ENCODE measurements at regions not wholly inside any gene's neighbourhood (a gene's known extent, or its start where the extent isn't known, plus 50 kb on each side); places are given as distances from the start of the nearest gene placed in this dataset.
"Not testable (repeated sequence)": the region's sequence is repeated elsewhere in the genome, so short reads cannot be mapped to it uniquely, and the experiment has no call there.

DNA sequence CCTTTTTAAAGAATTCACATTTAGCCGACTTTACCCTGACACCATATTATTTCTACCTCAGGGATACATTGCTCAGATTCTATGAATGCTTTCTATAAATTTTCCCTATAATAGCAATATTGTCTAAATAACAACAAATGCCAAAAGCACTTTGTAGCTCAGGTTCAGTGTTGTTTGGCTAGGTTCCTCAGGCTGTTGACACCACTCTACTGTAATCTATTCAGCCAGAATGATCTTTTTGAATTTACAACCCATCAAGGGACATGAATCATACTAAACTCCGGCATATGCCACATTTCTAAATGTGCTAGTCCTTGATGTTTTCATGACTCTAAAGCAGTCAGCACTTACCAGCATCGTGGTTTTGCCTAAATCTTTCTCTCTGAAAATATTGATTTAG, 641.5 kb upstream of the CDH10 start:
- intact Hi-C loops (cut with DNase I) = no loop called here
- ATAC-seq (no peak), DNase-seq (no peak)

DNA sequence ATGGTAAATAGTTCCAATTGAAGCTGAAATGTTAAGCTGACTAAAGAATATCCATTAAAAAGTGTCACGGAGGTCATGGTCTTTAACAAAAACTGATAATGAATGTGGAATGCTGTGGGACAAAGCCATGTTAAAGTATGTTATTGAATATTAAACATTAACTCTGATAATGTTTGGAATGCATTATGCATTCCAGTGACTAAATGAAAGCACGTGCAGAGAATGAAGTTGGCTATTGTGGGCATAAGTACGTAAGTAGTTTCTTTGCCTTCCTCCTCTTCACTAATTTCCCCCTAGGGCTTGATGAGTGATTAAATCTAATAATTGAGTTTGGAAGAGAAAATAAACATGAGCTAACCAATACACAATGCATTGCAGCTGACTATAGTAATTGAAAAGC, 640.4 kb upstream of the CDH10 start:
- intact Hi-C loops (cut with DNase I) = no loop called here
- DNase-seq (no peak), ATAC-seq (no peak)

DNA sequence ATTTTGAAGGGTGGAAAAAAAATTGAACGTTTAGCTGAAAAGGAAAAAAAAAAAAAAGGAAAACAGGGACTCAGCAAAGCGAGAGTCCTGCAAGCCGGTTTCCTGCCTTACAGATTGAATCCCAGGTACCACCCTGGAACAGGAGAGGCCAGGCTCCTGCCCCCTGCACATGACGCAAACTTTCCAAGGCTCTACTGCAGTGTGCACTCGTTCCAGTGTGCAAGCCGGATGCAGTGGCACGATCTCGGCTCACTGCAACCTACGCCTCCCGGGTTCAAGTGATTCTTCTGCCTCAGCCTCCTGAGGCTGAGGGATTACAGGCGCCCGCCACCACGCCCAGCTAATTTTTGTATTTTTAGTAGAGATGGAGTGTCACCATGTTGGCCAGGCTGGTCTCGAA, 618.7 kb upstream of the CDH10 start:
- DNase-seq; intact Hi-C loops (cut with DNase I); ATAC-seq: not testable (repeated sequence)

DNA sequence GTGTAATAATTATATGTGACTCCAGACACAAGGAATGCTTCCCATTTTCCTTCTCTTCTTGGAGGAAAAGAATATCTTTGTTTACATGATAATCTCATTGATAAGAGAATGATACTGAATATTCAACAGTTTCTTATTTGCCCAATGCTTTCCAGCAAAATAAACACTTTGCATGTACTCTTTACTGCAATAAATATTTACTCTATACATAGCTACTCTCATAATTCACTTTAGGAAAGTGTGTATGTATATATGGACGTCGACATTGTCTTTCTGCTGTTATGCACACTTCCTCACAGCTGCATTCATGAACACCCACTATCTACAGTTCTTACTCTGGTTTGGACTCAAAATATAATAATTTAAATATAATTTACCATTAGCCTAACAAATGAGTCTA, 617.4 kb upstream of the CDH10 start:
- DNase-seq (no peak), ATAC-seq (no peak)
- intact Hi-C loops (cut with DNase I) = no loop called here

DNA sequence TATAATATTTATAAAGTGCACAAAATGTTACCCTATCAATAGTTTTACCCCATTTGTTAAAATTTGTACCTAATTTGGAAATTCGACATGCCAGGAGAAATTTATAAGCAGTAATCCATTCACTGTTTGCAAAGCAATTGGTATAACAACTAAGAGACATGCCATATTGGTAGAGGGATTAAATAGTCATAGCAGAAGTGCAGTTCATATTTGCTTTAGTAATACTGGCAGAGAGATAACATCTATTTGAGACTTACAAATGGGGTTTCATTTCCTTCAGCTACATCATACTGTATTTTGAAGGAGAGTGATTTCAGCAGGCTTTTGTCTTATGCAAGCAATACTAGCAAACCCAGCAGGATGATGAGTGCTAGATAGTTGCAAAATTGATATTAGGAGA, 610.4 kb upstream of the CDH10 start:
- ATAC-seq (no peak), DNase-seq (no peak)
- intact Hi-C loops (cut with DNase I) = no loop called here

DNA sequence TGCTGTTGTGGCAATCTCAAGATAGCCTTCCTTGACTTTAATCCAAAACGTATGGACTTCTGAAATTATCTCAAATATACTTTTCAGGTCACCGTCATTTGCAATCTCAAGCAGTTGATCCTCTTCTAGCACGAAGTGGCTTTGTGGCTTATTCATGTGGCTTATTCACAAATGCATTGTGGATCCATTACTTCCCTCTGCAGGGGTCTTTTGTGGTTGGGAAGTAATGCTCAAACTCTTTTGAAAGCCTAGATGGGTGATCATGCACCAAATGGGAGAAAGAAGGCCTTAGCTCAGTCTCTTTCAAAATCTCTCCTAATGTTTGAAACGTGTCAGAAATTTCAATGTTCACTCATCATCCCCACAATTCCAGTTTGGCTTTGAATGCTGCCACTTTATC, 597.2 kb upstream of the CDH10 start:
- DNase-seq (no peak), ATAC-seq (no peak)
- intact Hi-C loops (cut with DNase I) = no loop called here

DNA sequence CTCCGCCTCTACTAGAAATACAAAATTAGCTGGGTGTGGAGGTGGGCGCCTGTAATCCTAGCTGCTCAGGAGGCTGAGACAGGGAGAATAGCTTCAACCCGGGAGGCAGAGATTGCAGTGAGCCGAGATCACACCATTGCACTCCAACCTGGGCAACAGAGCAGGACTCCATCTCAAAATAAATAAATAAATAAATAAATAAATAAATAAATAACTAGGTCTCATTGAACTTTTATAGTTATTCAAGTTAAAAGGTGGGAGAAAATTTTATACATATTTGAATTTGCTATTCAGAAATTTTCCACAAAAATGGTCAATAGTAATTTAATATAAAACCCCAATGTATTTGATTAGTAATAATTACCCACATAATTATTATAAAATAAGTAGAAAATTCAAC, 593.9 kb upstream of the CDH10 start:
- DNase-seq; intact Hi-C loops (cut with DNase I); ATAC-seq: not testable (repeated sequence)

DNA sequence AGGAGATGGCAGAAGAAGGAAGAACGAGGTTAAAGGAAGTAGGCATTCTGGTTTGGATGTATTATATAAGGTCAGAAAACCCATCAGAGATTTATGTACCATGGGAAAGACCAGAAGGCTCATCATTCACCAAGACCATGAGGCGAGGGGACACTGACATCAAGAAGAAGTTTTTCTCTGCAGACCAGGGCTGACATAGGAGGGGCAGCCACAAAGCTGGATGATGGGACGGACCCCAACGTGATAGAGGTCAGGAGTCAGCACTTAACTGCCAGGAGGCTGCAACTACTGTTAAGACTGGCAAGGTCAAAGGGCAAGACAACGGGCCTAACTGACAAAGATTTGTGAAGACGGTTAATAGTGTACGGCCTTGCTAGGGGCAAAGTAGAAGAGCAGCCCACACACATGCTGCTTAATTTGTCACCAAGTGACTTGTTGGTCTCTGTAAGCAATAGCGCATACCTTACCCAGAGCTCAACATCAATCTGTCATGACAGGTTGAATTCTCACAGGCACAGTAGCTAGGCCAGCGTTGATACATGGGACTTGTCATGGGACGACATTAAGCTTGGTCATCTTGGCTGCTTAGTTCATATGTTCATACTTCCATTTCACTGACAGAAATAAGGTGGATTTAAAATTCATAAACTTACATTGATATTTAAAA, 579.7 kb upstream of the CDH10 start:
- intact Hi-C loops (cut with DNase I) = no loop called here
- DNase-seq (no peak), ATAC-seq (no peak)

DNA sequence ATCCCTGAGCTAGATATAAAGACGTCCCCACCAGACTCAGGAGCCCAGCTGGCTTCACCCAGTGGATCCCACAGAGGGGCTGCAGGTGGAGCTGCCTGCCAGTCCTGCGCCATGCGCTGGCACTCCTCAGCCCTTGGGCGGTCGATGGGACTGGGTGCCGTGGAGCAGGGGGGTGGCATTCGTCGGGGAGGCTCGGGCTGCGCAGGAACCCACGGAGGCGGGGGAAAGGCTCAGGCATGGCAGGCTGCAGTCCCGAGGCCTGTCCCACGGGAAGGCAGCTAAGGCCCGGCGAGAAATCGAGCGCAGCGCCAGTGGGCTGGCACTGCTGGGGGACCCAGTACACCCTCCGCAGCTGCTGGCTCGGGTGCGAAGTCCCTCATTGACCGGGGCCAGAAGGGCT, 555.1 kb upstream of the CDH10 start:
- ATAC-seq; DNase-seq; intact Hi-C loops (cut with DNase I): not testable (repeated sequence)

DNA sequence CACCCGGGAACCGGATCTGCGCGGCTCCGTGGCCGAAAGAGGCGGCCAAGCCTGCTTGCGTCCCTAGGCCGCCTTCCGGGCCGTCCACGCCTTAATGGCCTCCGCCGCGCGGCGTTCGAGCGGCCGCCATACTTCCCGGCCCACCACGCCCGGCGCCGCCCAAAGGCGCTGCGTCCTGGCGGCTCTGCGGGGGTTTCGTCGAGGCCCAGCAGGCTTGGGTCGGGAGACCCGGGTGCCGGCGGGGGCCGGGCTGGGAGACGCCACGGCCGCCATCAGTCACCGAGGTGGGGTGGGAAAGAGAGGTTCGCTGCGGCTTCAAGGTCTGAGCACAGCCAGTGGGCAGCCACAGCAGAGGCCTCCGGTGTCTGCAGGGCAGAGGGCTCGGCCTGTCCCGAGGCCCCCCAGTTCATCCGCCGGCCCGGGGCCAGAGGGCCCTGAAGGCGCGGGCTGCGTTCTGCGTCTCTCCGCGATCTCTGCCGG, 545.8 kb upstream of the CDH10 start:
- ATAC-seq (peak in 1 of 2 donors; percentile 5), DNase-seq (no peak)
- intact Hi-C loops (cut with DNase I) = no loop called here

DNA sequence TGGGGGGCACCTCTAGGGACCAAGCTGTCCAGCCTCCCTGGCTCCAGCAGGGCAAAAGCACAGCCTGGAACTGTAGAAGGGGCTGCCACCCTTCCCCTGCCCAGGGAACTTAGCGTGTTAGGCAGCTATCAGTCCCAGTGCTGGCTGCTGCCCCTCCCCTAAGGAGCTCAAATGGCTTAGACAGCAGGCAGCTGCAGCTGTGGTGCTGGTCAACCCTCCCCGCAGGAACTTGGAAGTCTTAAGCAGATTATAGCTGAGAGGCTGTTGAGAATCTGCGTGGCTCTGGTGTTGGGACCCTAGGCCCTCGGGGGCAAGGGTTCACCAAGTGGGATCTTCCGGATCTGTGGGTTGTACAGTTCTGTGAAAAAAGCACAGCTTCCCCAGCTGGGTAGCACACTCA, 536.5 kb upstream of the CDH10 start:
- ATAC-seq = no peak
- no peak for DNase-seq
- intact Hi-C loops (cut with DNase I) = no loop called here

DNA sequence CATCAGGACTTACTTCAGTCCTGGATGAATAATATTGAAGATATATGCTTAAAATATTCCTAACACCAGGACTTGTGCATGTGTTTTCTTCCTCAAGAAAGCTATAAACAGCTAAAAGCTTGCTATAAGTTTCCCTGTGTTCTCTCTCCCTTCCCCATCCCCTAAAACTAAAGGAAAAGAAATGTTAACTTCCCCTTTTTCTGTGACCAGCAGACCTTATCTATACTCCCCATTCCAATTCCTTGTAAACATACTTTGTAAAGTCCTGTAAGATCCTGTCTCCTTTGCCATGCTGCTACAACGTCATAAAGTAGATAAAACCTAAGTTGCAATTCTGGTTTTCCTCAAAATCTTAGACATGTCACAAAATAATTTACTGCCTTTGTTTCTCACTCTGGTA, 517.8 kb upstream of the CDH10 start:
- DNase-seq; ATAC-seq; intact Hi-C loops (cut with DNase I): not testable (repeated sequence)

DNA sequence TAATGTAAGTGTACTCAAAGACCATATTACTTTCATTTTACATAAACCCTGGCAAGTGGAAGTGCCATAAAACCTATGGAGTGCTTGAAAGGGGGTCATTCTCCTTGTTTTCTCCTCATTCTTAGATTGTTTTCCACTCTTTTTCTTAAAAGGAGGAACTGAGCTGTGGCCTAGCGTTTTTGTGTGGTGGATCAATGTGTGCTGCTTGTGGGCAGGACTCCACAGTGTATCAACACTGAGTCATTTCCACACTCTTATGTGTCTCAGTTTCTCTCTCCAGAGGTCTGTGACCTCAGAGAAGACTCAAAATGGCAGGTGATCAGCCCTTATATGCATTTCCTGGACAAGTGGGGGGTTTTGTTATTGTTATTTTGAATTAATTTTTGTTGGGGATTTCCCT, 516.1 kb upstream of the CDH10 start:
- DNase-seq (no peak), ATAC-seq (no peak)
- intact Hi-C loops (cut with DNase I) = no loop called here

DNA sequence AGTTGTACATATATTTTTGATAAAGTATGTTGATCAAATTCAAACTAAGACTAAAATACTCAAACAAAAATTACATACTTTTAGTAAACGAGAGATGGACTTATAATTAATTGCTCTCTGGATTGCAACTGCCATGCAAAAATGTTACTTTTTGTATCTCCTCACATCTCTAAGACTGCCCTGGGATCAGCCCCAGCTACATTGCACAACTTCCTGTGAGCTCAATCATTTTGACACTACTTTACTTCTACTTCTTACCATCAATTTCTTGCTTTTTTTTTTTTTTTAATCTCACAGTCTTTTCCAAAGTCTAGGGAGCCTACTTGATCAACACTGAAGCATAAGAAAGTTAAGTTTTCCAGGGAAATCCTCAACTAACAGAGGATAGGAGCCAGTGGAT, 506.0 kb upstream of the CDH10 start:
- no peak for DNase-seq
- no peak for ATAC-seq
- intact Hi-C loops (cut with DNase I) = no loop called here

DNA sequence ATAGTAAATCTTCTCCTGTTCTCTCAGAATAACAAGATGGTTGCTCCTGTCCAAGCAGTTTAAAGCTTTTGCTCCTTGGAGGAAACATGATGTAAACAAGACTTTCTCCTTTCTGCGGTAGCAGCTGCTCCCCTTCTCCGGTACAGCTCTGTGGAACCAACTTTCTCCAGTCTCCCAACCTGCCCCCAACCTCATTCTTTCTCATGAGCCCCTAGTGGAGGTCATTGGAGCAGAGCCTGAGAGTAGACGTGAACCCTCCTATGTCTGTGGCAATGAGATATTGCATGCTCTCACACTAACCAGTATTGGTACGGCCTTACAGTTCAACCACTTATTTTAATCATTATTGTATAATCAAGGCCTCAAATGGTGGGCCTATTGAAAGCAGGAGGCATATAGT, 483.8 kb upstream of the CDH10 start:
- DNase-seq (no peak), ATAC-seq (no peak)
- intact Hi-C loops (cut with DNase I) = no loop called here

DNA sequence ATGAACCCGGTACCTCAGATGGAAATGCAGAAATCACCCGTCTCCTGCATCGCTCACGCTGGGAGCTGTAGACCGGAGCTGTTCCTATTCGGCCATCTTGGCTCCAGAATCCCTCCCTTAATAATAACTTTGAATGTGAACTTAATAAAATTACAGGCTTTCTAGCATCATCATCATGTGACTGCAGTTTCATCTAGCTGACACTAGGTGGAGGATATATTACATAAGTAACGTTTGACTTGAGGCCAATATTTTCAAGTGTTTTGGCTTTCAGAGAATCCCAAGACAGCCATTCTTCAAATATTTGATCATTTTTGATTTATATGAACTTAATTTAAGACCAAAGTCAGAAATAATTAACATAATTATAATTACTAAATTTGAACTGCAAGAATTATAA, 474.9 kb upstream of the CDH10 start:
- ATAC-seq (no peak), DNase-seq (no peak)

DNA sequence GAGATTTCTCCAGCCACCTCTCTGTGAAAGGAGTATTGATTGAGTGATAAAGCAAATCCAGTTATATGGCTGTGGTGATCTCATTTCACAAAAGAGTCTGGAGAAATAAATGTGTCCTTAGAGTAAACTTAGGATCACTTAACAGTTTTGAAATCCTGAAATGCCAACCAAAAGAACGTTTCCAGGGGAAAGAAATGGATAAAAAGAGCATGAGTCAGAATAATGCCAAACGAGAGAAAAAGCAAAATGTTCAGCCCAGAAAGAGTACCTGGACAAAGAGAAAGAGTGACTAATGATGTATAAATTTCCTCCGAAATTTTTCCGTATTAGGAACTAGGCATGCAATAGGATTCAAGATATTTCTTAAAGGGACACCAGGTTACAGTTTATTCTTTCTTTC, 463.1 kb upstream of the CDH10 start:
- intact Hi-C loops (cut with DNase I) = no loop called here
- DNase-seq = no peak
- ATAC-seq = no peak

More for the DNA sequence above, 474.9 kb upstream of the CDH10 start:
- intact Hi-C loops (cut with DNase I) = no loop called here

DNA sequence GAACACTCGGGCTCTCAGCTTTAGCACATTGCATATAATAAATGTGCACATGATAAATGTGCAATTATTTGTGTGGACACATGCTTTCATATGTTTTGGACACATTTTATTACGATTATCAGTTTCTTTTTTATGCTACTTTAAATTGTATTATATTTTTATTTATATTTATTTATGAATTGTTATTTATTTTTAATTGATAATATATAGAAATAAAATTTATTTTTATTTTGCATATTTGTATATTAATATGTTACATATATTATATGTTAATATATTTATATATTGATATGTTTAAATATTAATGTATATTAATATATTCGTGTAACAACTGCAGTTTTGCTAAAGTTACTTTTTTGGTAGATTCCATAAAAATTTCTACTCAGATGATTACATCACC, 454.8 kb upstream of the CDH10 start:
- intact Hi-C loops (cut with DNase I) = no loop called here
- no peak for DNase-seq
- ATAC-seq = no peak

DNA sequence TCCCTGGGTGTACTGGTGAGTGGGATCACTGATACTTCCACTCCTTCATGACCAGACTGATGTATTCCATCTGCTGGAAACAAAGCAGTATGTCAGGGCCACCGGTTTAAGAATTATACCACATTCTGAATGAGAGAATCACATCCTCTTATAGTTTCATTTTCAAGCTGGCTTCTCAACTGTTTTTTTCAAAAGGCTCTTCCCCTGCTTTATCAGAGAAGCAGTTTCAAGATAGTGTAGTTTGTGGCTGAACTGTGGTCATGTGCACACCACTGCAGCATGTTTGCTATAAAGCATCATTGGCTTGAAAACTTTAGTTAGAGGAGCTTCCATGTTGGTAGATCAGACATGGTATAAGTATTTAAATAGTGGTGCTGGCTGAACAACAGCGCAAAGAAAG, 450.5 kb upstream of the CDH10 start:
- ATAC-seq (no peak), DNase-seq (no peak)
- intact Hi-C loops (cut with DNase I) = no loop called here

DNA sequence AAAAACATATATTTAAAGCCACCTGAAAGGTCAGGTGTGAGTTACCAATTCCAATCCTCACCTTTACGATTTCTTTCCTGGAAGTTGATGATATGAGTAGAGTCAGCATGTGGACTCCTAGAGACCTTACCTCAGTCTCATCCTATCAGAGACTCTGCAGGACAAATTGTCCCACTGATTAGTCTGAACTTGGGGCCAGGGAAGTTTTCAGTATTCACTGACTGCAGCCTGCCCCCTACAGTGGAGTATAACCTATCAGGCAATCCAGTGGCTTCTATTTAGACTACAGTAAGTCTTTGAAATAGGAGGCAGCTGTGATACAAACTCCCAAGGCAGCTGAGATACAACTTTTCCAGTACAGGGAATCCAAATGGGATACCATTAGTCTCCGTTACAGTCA, 449.4 kb upstream of the CDH10 start:
- intact Hi-C loops (cut with DNase I) = no loop called here
- no peak for DNase-seq
- ATAC-seq = no peak

DNA sequence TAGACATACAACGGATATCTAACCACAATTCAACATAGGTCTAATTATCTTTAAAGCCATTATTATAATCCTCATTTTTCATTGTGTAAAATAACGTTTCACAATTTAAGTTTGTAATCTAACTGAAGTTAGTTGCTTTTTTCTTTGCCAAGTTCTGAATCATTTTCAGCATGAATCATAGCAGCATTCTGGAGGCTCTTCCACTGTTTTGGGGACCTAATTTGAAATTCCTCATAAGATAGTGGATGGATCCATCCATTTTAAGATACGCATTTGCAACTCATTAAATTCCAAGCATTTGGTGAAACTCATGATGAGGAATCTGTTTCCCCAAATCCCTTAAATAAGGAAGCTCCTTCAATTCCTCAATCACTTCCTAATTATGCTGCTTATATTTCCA, 447.1 kb upstream of the CDH10 start:
- ATAC-seq = no peak

DNA sequence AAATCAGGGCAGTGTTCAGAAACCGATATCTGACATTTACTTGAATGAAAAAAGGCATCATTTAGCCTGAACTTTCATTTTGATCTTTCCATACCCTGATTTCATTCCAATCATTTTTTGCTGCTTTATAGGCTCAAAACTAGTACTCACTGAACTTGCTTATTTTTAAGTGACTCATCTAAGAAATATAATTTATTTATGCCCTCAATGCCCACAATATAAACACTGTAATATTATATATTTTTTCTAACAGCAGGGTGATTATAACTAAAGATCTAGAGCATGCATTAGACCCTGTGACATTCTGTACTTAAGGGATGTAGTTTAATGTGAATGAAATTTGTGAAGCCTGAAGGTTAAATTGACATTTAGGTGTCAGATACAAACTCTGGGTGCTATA, 446.1 kb upstream of the CDH10 start:
- no peak for DNase-seq
- intact Hi-C loops (cut with DNase I) = no loop called here
- ATAC-seq = no peak

More for the DNA sequence above, 447.1 kb upstream of the CDH10 start:
- intact Hi-C loops (cut with DNase I) = no loop called here
- DNase-seq = no peak
